ENCODE measurements at regions not wholly inside any gene's neighbourhood (a gene's known extent, or its start where the extent isn't known, plus 50 kb on each side); places are given as distances from the start of the nearest gene placed in this dataset.

GRCh38 chr19:31890230-31890629 lies 455.2 kb upstream of the ZNF507 start:
- TF ChIP-seq CTCF (IDR thresholded peaks at IDR 0.05) (no peak), POLR2A (IDR thresholded peaks at IDR 0.05) (no peak)
